Spleen (tissue), 11 donors: ENCODE measurements at regions not wholly inside any gene's neighbourhood (a gene's known extent, or its start where the extent isn't known, plus 50 kb on each side); places are given as distances from the start of the nearest gene placed in this dataset.

ENCODE experiments used
- DNase-seq: peaks from one replicate; pipeline ENCODE4 v3.0.0-alpha.2; 2020
- H3K27ac ChIP-seq, 8 donors: fragments of 200-600 bp; sonication (generic) in 7 of 8; 1 replicate in 4 of 8; 2 replicates in 4 of 8; pipeline versions ENCODE4 v1.5.0 to v1.8.0; 2016 to 2021; ENCODE audit warnings: inconsistent platforms in 4 of 8, mild to moderate bottlenecking in 4 of 8, moderate library complexity in 1 of 8
- H3K27me3 ChIP-seq, 7 donors: fragments of 200-600 bp; sonication (generic) in 6 of 7; replicated peaks in 1 of 7; 1 replicate in 4 of 7; 2 replicates in 3 of 7; pipeline versions ENCODE4 v1.5.0 to v1.8.0; 2016 to 2021; ENCODE audit warnings: inconsistent platforms in 3 of 7, mild to moderate bottlenecking in 1 of 7
- H3K36me3 ChIP-seq, 6 donors: fragments of 200-600 bp; sonication (generic) in 5 of 6; 1 replicate in 4 of 6; 2 replicates in 2 of 6; pipeline versions ENCODE4 v1.5.0 to v1.8.0; 2016 to 2021; ENCODE audit warnings: inconsistent platforms in 2 of 6
- H3K4me1 ChIP-seq, 6 donors: fragments of 200-600 bp; sonication (generic) in 5 of 6; 1 replicate in 3 of 6; 2 replicates in 3 of 6; pipeline versions ENCODE4 v1.5.0 to v1.8.0; 2016 to 2021; ENCODE audit warnings: inconsistent platforms in 3 of 6
- H3K4me3 ChIP-seq, 8 donors: fragments of 200-600 bp; sonication (generic) in 7 of 8; 1 replicate in 4 of 8; 2 replicates in 4 of 8; pipeline versions ENCODE4 v1.5.0 to v1.8.0; 2016 to 2021; ENCODE audit warnings: inconsistent platforms in 4 of 8, mild to moderate bottlenecking in 4 of 8, moderate library complexity in 2 of 8
- H3K9me3 ChIP-seq, 8 donors: fragments of 200-600 bp; sonication (generic) in 7 of 8; 1 replicate in 4 of 8; 2 replicates in 4 of 8; pipeline versions ENCODE4 v1.5.0 to v1.8.0; 2016 to 2021; ENCODE audit warnings: inconsistent platforms in 4 of 8
- CTCF ChIP-seq, 11 experiments: fragments of 200-600 bp in 7 of 11; fragments of 450-650 bp in 4 of 11; sonication (generic) in 4 of 11; IDR thresholded peaks in 8 of 11; conservative IDR thresholded peaks in 3 of 11; 1 replicate in 7 of 11; 2 replicates in 4 of 11; pipeline versions ENCODE4 v1.4.0 to v1.8.0; 2016 to 2021; ENCODE audit warnings: antibody characterized with exemption in 11 of 11, inconsistent platforms in 4 of 11, mild to moderate bottlenecking in 1 of 11
- POLR2A ChIP-seq, 3 donors: fragments of 450-650 bp; IDR thresholded peaks; one replicate each; pipeline ENCODE4 v1.5.1; 2017; ENCODE audit warnings: antibody characterized with exemption in 3 of 3, mild to moderate bottlenecking in 1 of 3
- POLR2AphosphoS5 ChIP-seq, 3 donors: sonication (generic); formaldehyde crosslinking; IDR thresholded peaks; one replicate each; pipeline ENCODE4 v1.5.1; 2017; ENCODE audit warnings: antibody characterized with exemption in 3 of 3
- WGBS, 5 donors: extraction: QIAGEN DNeasy Blood & Tissue Kit in 3 of 5; methylation state at CpG; one replicate each; pipeline versions ENCODE4 v1.1.5 to v1.1.7; 2013 to 2018; 5-methylcytosine and 5-hydroxymethylcytosine counted together
- intact Hi-C: fragments of 100-400 bp; cut with DNase I; formaldehyde crosslinking; loops from one replicate; pipeline ENCODE4 v1.15.0; 2023; ENCODE audit warnings: low total_unique reads
- donor health status: healthy with polysubstance abuse.
- donor health status: DM: no; HTN: no; CAD: no; lungs with moderate emphysema.
- donor health status: DM: no; HTN: no; CAD: no.
- donor health status: Bipolar disorder and iron deficiency.
- donor health status: healthy.
- donor health status: DM: no; HTN: no; CAD: no.
- donor health status: DM: yes; HTN: yes; CAD: no.

- Histone ChIP-seq H3K4me1 (no peaks in the 10 kb centered on the region), H3K27ac (no peak overlapping the region), H3K36me3 (no peaks in the 10 kb centered on the region), H3K4me3 (no peak overlapping the region), H3K9me3 (no peaks in the 10 kb centered on the region), H3K27me3 (no peaks in the 10 kb centered on the region)
- no peak for DNase-seq
- 85 to 91% (median 89%) methylated on average over 1 of the region's 1 CpG for WGBS, 5 donors
- intact Hi-C loops, result no loop called here
- TF ChIP-seq POLR2A (IDR thresholded peaks at IDR 0.05) (no peak), POLR2AphosphoS5 (IDR thresholded peaks at IDR 0.05) (no peak), CTCF (IDR thresholded peaks at IDR 0.05 in 8 of 11, conservative IDR thresholded peaks at IDR 0.05 in 3 of 11) (no peak)
These were observed 717.4 kb upstream of the CITED2 start for GRCh38 chr6:140091895-140092294.

- 73 to 86% (median 84%) methylated on average over 3 of the region's 3 CpGs for WGBS, 5 donors
- H3K4me3 ChIP-seq, result no peak overlapping the region
These were observed 716.4 kb upstream of the CITED2 start for GRCh38 chr6:140090871-140091270.

GRCh38 chr6:140083375-140083774 is 708.9 kb upstream of the CITED2 start:
- Histone ChIP-seq H3K27ac (peak overlapping the region in 4 of 8 donors; percentile 15 to 26 (median 18)), H3K4me1 (peaks cover 0 to 14% (median 0%) of the 10 kb centered on the region in 6 donors), H3K4me3 (no peak overlapping the region), H3K9me3 (no peaks in the 10 kb centered on the region), H3K27me3 (no peaks in the 10 kb centered on the region), H3K36me3 (no peaks in the 10 kb centered on the region)
- TF ChIP-seq CTCF (IDR thresholded peaks at IDR 0.05 in 8 of 11, conservative IDR thresholded peaks at IDR 0.05 in 3 of 11), result no peak
- no peak for TF ChIP-seq POLR2AphosphoS5 (IDR thresholded peaks at IDR 0.05)
- no peak for TF ChIP-seq POLR2A (IDR thresholded peaks at IDR 0.05)
- 89 to 96% (median 93%) methylated on average over 3 of the region's 3 CpGs for WGBS, 5 donors
- no peak for DNase-seq
- intact Hi-C loops, result no loop called here

More at GRCh38 chr6:140090871-140091270, 716.4 kb upstream of the CITED2 start:
- H3K27ac ChIP-seq, result no peak overlapping the region
- no peaks in the 10 kb centered on the region for H3K9me3 ChIP-seq
- no peaks in the 10 kb centered on the region for H3K4me1 ChIP-seq
- TF ChIP-seq CTCF (IDR thresholded peaks at IDR 0.05 in 8 of 11, conservative IDR thresholded peaks at IDR 0.05 in 3 of 11), result no peak
- no peak for TF ChIP-seq POLR2A (IDR thresholded peaks at IDR 0.05)
- TF ChIP-seq POLR2AphosphoS5 (IDR thresholded peaks at IDR 0.05), result no peak
- intact Hi-C loops, result no loop called here
- H3K27me3 ChIP-seq, result no peaks in the 10 kb centered on the region
- DNase-seq, result no peak
- no peaks in the 10 kb centered on the region for H3K36me3 ChIP-seq

GRCh38 chr6:140082867-140083297 is 708.4 kb upstream of the CITED2 start:
- Histone ChIP-seq H3K27ac (peak overlapping the region in 3 of 8 donors; percentile 15 to 26 (median 22)), H3K4me3 (no peak overlapping the region), H3K36me3 (no peaks in the 10 kb centered on the region), H3K9me3 (no peaks in the 10 kb centered on the region), H3K27me3 (no peaks in the 10 kb centered on the region), H3K4me1 (peaks cover 0 to 19% (median 3%) of the 10 kb centered on the region in 6 donors)
- 55 to 73% (median 71%) methylated on average over 1 of the region's 1 CpG for WGBS, 5 donors
- TF ChIP-seq POLR2A (IDR thresholded peaks at IDR 0.05) (no peak), CTCF (IDR thresholded peaks at IDR 0.05 in 8 of 11, conservative IDR thresholded peaks at IDR 0.05 in 3 of 11) (no peak), POLR2AphosphoS5 (IDR thresholded peaks at IDR 0.05) (no peak)
- intact Hi-C loops, result no loop called here
- no peak for DNase-seq
